ENCODE measurements at regions not wholly inside any gene's neighbourhood (a gene's known extent, or its start where the extent isn't known, plus 50 kb on each side); places are given as distances from the start of the nearest gene placed in this dataset.

DNA sequence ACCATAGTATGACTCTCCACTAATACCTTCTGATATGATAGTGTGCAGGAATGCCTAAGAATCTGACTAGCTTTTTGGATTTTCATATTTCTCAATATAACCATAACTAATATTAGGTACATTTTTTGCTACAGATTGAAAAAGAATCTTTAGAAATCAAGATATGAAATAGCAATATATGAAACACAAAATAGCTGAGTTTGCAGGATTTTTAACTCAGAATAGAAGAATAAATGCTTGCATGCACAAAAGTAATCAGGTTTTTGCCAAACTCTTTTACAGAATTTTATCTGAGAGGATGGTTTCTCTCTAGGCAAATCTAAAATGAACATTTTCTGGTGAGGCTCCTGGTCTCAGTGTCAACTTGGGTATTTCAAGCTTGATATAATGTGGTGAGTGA lies 402.6 kb downstream of the TMEM232 start:
- no peaks in the 10 kb centered on the region for H3K36me3 ChIP-seq
- ATAC-seq (ENCODE audit: low FRiP score in 2 of 2): no peak
- no peaks in the 10 kb centered on the region for H3K9me3 ChIP-seq
- DNase-seq: no peak
- H3K4me1 ChIP-seq: no peaks in the 10 kb centered on the region
- H3K4me3 ChIP-seq: no peak overlapping the region
- TF ChIP-seq, protein P1, sequence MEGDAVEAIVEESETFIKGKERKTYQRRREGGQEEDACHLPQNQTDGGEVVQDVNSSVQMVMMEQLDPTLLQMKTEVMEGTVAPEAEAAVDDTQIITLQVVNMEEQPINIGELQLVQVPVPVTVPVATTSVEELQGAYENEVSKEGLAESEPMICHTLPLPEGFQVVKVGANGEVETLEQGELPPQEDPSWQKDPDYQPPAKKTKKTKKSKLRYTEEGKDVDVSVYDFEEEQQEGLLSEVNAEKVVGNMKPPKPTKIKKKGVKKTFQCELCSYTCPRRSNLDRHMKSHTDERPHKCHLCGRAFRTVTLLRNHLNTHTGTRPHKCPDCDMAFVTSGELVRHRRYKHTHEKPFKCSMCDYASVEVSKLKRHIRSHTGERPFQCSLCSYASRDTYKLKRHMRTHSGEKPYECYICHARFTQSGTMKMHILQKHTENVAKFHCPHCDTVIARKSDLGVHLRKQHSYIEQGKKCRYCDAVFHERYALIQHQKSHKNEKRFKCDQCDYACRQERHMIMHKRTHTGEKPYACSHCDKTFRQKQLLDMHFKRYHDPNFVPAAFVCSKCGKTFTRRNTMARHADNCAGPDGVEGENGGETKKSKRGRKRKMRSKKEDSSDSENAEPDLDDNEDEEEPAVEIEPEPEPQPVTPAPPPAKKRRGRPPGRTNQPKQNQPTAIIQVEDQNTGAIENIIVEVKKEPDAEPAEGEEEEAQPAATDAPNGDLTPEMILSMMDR (IDR thresholded peaks at IDR 0.05): no peak
- no peak for TF ChIP-seq POLR2A (IDR thresholded peaks at IDR 0.05)
- no peak for TF ChIP-seq EP300 (IDR thresholded peaks at IDR 0.05)
- TF ChIP-seq POLR2AphosphoS5 (IDR thresholded peaks at IDR 0.05): no peak
- H3K27ac ChIP-seq: no peak overlapping the region
- H3K27me3 ChIP-seq: no peaks in the 10 kb centered on the region

DNA sequence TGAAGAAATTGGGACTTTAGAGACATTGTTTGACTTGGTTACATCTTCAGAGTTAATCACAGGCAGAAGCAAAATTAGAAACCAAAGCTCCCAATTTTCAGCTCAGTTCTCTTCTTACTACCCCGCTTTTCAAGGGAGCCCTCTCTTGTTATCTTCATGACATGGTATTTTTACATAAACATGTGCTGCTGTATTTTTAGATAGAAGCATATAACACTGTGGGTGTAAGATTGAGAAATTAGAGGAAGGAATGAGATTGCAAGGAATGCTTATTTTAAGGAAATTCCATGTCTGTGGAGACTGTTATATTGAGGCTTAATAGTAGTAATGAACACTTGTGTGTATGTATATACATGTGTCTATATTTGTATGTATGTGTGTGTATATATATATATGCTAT lies 401.6 kb downstream of the TMEM232 start:
- no peaks in the 10 kb centered on the region for H3K9me3 ChIP-seq
- no peak for TF ChIP-seq EP300 (IDR thresholded peaks at IDR 0.05)
- TF ChIP-seq POLR2AphosphoS5 (IDR thresholded peaks at IDR 0.05): no peak
- TF ChIP-seq POLR2A (IDR thresholded peaks at IDR 0.05): no peak
- TF ChIP-seq, protein P1 (IDR thresholded peaks at IDR 0.05): no peak
- DNase-seq (no peak), ATAC-seq (ENCODE audit: low FRiP score in 2 of 2) (no peak)
- H3K4me3 ChIP-seq: no peak overlapping the region
- WGBS, 2 donors: 88 to 89% methylated on average over 1 of the region's 1 CpG
- no peak overlapping the region for H3K27ac ChIP-seq
- no peaks in the 10 kb centered on the region for H3K36me3 ChIP-seq
- no peaks in the 10 kb centered on the region for H3K27me3 ChIP-seq
- no peaks in the 10 kb centered on the region for H3K4me1 ChIP-seq

GRCh38 chr5:110329955-110330525 lies 396.4 kb downstream of the TMEM232 start:
- no peaks in the 10 kb centered on the region for H3K27me3 ChIP-seq
- 58 to 68% methylated on average over 5 of the region's 5 CpGs for WGBS, 2 donors
- H3K4me3 ChIP-seq: no peak overlapping the region
- H3K4me1 ChIP-seq: no peaks in the 10 kb centered on the region
- TF ChIP-seq POLR2AphosphoS5 (IDR thresholded peaks at IDR 0.05): no peak
- TF ChIP-seq POLR2A (IDR thresholded peaks at IDR 0.05): no peak
- DNase-seq: no peak
- H3K36me3 ChIP-seq: no peaks in the 10 kb centered on the region
- no peaks in the 10 kb centered on the region for H3K9me3 ChIP-seq
- ATAC-seq (ENCODE audit: low FRiP score in 2 of 2): no peak
- H3K27ac ChIP-seq: no peak overlapping the region

DNA sequence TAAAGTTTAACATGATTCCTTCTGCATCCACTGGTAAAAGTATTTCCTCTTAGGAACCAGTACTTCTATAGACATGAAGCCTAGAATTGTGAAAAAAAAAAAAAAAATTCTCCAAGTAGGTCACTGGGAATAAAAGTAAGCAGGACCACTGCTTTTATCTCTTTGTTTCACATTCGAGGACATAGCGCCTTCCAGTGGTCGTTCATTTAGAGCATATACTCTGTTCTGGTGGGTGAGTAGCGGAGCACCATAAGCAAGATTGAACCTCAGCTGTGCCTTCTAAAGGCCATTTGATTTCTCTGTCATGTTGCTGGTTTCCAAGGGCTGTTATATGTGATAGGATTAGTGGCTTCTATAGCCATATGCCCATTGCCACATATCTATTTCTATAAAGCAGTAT lies 393.1 kb downstream of the TMEM232 start:
- Histone ChIP-seq H3K36me3 (no peaks in the 10 kb centered on the region), H3K4me1 (no peaks in the 10 kb centered on the region), H3K27me3 (no peaks in the 10 kb centered on the region), H3K9me3 (no peaks in the 10 kb centered on the region), H3K4me3 (no peak overlapping the region), H3K27ac (no peak overlapping the region)
- DNase-seq (no peak), ATAC-seq (ENCODE audit: low FRiP score in 2 of 2) (no peak)
- TF ChIP-seq, protein P1 (IDR thresholded peaks at IDR 0.05): no peak
- TF ChIP-seq POLR2AphosphoS5 (IDR thresholded peaks at IDR 0.05) (no peak), EP300 (IDR thresholded peaks at IDR 0.05) (no peak), POLR2A (IDR thresholded peaks at IDR 0.05) (no peak)
- WGBS, 2 donors: 61% methylated on average over 4 of the region's 4 CpGs

GRCh38 chr5:110335361-110336066 lies 391.0 kb downstream of the TMEM232 start:
- H3K36me3 ChIP-seq: no peaks in the 10 kb centered on the region
- ATAC-seq (ENCODE audit: low FRiP score in 2 of 2) (no peak), DNase-seq (no peak)
- no peaks in the 10 kb centered on the region for H3K9me3 ChIP-seq
- H3K27me3 ChIP-seq: no peaks in the 10 kb centered on the region
- no peak for TF ChIP-seq EP300 (IDR thresholded peaks at IDR 0.05)
- no peak overlapping the region for H3K4me3 ChIP-seq
- no peak overlapping the region for H3K27ac ChIP-seq
- 31 to 54% methylated on average over 4 of the region's 4 CpGs for whole genome bisulfite sequencing, 2 donors
- H3K4me1 ChIP-seq: no peaks in the 10 kb centered on the region
